ENCODE measurements at regions not wholly inside any gene's neighbourhood (a gene's known extent, or its start where the extent isn't known, plus 50 kb on each side); places are given as distances from the start of the nearest gene placed in this dataset.

GRCh38 chr10:33722067-33722466 lies 387.6 kb upstream of the NRP1 start:
- TF ChIP-seq, protein P1, sequence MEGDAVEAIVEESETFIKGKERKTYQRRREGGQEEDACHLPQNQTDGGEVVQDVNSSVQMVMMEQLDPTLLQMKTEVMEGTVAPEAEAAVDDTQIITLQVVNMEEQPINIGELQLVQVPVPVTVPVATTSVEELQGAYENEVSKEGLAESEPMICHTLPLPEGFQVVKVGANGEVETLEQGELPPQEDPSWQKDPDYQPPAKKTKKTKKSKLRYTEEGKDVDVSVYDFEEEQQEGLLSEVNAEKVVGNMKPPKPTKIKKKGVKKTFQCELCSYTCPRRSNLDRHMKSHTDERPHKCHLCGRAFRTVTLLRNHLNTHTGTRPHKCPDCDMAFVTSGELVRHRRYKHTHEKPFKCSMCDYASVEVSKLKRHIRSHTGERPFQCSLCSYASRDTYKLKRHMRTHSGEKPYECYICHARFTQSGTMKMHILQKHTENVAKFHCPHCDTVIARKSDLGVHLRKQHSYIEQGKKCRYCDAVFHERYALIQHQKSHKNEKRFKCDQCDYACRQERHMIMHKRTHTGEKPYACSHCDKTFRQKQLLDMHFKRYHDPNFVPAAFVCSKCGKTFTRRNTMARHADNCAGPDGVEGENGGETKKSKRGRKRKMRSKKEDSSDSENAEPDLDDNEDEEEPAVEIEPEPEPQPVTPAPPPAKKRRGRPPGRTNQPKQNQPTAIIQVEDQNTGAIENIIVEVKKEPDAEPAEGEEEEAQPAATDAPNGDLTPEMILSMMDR (IDR thresholded peaks at IDR 0.05), result no peak
- TF ChIP-seq POLR2A (IDR thresholded peaks at IDR 0.05), result no peak
- no peak for TF ChIP-seq POLR2AphosphoS5 (IDR thresholded peaks at IDR 0.05; ENCODE audit: insufficient read depth in 1 of 2, low read depth in 1 of 2)
